22Rv1 (cell line): ENCODE measurements at regions not wholly inside any gene's neighbourhood (a gene's known extent, or its start where the extent isn't known, plus 50 kb on each side); places are given as distances from the start of the nearest gene placed in this dataset.

Experiments used
- H3K27ac ChIP-seq: fragments of 450-650 bp; 2 replicates; pipeline ENCODE4 v1.5.1; 2017
- ZFX ChIP-seq: fragments of 450-650 bp; IDR thresholded peaks from 2 replicates; pipeline ENCODE4 v1.6.1; 2017; ENCODE audit warnings: antibody characterized with exemption, borderline replicate concordance
- TF ChIP-seq, protein P1 (sequence below): fragments of 450-650 bp; IDR thresholded peaks from 2 replicates; pipeline ENCODE4 v1.5.1; 2017; ENCODE audit warnings: mild to moderate bottlenecking

DNA sequence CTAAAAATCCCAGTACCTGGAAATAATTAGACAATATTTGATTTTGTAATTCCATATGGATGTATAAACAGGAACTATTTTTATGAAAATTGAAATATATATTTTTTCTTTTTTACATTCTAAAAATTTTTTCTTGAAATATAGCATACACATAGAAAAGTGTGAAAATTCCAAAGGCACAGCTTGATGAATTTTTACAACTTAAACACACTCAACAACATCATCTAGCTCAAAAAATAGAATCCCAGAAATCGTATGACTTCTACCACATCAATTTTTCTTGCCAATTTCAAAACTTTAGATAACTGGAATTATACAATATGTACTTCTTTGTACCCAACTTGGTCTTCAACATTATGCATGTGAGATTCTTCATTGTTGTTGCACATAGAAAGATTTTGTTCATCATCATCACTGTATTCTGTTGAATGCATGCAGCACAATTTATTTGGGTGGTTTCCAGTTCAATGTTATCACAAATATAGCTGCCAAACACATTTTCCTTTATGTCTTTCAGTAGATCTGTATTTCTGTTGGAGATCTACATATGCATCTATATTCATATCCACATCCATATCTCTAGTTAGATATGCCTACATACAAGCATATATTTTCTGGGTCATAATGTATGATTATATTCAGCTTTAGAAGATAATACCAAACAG lies 340.7 kb upstream of the SLIT2 start:
- H3K27ac ChIP-seq = no peak overlapping the region
- TF ChIP-seq ZFX = no peak
- TF ChIP-seq, protein P1, sequence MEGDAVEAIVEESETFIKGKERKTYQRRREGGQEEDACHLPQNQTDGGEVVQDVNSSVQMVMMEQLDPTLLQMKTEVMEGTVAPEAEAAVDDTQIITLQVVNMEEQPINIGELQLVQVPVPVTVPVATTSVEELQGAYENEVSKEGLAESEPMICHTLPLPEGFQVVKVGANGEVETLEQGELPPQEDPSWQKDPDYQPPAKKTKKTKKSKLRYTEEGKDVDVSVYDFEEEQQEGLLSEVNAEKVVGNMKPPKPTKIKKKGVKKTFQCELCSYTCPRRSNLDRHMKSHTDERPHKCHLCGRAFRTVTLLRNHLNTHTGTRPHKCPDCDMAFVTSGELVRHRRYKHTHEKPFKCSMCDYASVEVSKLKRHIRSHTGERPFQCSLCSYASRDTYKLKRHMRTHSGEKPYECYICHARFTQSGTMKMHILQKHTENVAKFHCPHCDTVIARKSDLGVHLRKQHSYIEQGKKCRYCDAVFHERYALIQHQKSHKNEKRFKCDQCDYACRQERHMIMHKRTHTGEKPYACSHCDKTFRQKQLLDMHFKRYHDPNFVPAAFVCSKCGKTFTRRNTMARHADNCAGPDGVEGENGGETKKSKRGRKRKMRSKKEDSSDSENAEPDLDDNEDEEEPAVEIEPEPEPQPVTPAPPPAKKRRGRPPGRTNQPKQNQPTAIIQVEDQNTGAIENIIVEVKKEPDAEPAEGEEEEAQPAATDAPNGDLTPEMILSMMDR = no peak

- TF ChIP-seq, protein P1 = no peak
- no peak for TF ChIP-seq ZFX
- no peak overlapping the region for H3K27ac ChIP-seq
These were observed 346.7 kb upstream of the SLIT2 start for GRCh38 chr4:19905024-19905423.

GRCh38 chr4:19888587-19888986 lies 363.1 kb upstream of the SLIT2 start:
- no peak overlapping the region for H3K27ac ChIP-seq
- TF ChIP-seq ZFX = no peak
- TF ChIP-seq, protein P1 = peak; percentile 52

DNA sequence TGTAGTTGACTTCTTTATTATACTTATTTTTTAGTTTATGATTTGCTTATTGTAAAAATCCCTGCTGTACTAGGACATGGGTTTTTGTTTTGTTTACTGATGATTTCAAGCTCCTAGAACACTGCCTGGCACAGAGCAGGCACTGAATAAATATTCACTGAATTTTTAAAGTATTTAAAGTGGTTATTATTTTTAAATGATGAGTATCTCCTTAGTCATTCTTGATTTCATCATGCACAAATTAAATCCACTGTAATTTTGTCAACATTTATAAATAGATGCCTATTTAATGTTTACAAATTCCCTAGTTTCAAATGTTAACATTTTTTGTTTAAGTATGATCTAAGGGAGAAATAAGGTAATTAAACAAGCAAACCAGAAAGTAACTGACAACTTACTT lies 367.9 kb upstream of the SLIT2 start:
- TF ChIP-seq, protein P1 = no peak
- no peak for TF ChIP-seq ZFX
- H3K27ac ChIP-seq = no peak overlapping the region

DNA sequence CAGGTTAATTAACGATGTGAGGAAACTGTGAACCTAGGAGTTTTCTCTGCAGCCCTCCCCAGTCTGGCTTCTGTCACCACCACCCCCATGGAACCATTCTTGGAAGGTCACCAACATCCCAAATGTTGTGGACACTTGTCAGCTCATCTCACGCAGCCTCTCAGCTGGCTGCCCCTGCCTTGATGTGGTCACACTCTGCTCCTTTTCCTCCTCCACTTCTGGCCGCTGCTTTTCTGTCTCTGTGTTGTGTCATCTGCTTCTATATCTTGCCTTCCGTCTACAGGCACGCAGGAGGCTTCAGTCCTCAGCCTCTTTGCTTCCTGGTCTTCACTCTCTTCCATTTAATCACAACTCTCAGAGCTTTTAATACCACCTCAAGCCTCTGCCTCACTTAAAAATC lies 371.5 kb upstream of the SLIT2 start:
- H3K27ac ChIP-seq = no peak overlapping the region
- no peak for TF ChIP-seq ZFX
- TF ChIP-seq, protein P1 = no peak

GRCh38 chr4:19879330-19879729 lies 372.4 kb upstream of the SLIT2 start:
- TF ChIP-seq ZFX = no peak
- TF ChIP-seq, protein P1 = no peak
- H3K27ac ChIP-seq = no peak overlapping the region

DNA sequence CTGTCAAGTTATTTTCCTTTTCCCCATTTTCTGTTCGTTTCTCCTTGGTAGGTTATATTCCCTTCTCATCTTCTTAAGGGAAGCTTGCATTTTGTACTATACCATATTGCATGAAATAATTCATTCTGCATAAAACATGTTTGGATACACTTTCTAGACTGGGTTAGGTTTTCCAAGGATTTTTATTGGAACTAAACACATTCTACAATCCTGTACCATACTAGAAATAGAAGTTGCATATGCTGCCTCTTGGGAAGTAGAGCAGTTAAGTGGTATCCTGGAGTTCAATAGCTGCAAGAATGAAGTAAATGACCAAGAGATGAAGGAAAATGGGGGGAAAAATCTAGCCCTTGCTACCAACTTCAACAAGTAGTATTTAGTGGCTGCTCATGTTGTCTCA lies 393.7 kb upstream of the SLIT2 start:
- H3K27ac ChIP-seq = no peak overlapping the region
- TF ChIP-seq, protein P1 = no peak
- no peak for TF ChIP-seq ZFX
